Lower leg skin (tissue), 4 donors: ENCODE measurements at regions not wholly inside any gene's neighbourhood (a gene's known extent, or its start where the extent isn't known, plus 50 kb on each side); places are given as distances from the start of the nearest gene placed in this dataset.

Source experiments
- DNase-seq, 2 donors: peaks; one replicate each; pipeline ENCODE4 v3.0.0-alpha.2; 2019; ENCODE audit warnings: low spot score in 2 of 2
- H3K4me3 ChIP-seq: fragments of 200-600 bp; sonication (generic); 2 replicates; pipeline ENCODE4 v1.5.1; 2017; ENCODE audit warnings: mild to moderate bottlenecking, low read depth; ENCODE audit not compliant: poor library complexity, severe bottlenecking
- POLR2A ChIP-seq, 2 donors: fragments of 450-650 bp; IDR thresholded peaks; one replicate each; pipeline ENCODE4 v1.6.1; 2016 to 2017; ENCODE audit warnings: antibody characterized with exemption in 2 of 2, mild to moderate bottlenecking in 1 of 2, moderate library complexity in 1 of 2
- WGBS, 2 donors: methylation state at CpG; one replicate each; pipeline ENCODE4 v1.1.5; 2018; 5-methylcytosine and 5-hydroxymethylcytosine counted together
- intact Hi-C: fragments of 100-400 bp; cut with DNase I; formaldehyde crosslinking; loops from one replicate; pipeline ENCODE4 v1.15.0; 2023; ENCODE audit warnings: low total_unique reads
- TF ChIP-seq, protein P1 (sequence below), 3 donors: fragments of 450-650 bp; IDR thresholded peaks; one replicate each; pipeline ENCODE4 v1.5.1; 2016; ENCODE audit warnings: antibody characterized with exemption in 3 of 3, mild to moderate bottlenecking in 3 of 3, moderate library complexity in 2 of 3

DNA sequence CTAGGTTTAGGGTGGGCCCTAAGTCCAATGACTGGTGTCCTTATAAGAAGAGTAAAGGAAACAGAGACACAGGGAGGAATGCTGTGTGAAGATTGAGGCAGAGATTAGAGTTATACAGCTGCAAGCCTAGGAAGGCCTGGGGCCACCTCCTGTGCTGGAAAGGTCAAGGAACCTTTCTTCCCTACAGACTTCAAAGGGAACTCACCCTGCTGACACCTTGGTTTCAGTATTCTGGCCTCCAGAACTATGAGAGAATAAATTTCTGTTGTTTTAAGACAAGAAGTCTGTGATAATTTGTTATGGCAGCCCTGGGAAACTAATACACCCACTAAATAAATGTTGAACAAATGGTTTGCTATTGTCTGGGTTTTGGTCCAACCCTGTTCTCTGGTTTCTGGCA is 102.3 kb upstream of the NEUROD1 start:
- TF ChIP-seq, protein P1, sequence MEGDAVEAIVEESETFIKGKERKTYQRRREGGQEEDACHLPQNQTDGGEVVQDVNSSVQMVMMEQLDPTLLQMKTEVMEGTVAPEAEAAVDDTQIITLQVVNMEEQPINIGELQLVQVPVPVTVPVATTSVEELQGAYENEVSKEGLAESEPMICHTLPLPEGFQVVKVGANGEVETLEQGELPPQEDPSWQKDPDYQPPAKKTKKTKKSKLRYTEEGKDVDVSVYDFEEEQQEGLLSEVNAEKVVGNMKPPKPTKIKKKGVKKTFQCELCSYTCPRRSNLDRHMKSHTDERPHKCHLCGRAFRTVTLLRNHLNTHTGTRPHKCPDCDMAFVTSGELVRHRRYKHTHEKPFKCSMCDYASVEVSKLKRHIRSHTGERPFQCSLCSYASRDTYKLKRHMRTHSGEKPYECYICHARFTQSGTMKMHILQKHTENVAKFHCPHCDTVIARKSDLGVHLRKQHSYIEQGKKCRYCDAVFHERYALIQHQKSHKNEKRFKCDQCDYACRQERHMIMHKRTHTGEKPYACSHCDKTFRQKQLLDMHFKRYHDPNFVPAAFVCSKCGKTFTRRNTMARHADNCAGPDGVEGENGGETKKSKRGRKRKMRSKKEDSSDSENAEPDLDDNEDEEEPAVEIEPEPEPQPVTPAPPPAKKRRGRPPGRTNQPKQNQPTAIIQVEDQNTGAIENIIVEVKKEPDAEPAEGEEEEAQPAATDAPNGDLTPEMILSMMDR (IDR thresholded peaks at IDR 0.05) = no peak
- TF ChIP-seq POLR2A (IDR thresholded peaks at IDR 0.05) = no peak
- DNase-seq = no peak
- H3K4me3 ChIP-seq = no peak overlapping the region
- intact Hi-C loops = no loop called here

DNA sequence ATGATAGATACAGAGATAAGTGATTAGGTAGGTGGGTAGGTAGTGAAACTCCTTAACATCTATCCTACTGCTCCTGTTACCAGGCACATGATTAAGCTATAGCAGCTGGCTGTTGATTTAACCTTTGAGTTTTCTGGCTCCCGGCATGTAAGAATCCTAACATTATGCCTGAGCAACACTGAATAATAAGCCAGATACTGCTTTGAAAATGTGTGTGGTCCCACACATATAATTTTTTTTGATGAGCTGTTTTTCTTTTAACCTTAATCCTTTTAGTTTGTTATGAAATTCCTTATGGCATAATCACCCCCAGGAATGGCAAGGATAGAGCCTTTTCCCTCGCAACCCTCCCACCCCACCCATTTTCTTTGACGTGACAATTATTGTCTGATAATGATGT is 104.2 kb upstream of the NEUROD1 start:
- TF ChIP-seq, protein P1 (IDR thresholded peaks at IDR 0.05) = no peak
- TF ChIP-seq POLR2A (IDR thresholded peaks at IDR 0.05) = no peak
- H3K4me3 ChIP-seq = no peak overlapping the region
- intact Hi-C loops = no loop called here
- no peak for DNase-seq
- WGBS, 2 donors = 46 to 55% methylated on average over 3 of the region's 3 CpGs

DNA sequence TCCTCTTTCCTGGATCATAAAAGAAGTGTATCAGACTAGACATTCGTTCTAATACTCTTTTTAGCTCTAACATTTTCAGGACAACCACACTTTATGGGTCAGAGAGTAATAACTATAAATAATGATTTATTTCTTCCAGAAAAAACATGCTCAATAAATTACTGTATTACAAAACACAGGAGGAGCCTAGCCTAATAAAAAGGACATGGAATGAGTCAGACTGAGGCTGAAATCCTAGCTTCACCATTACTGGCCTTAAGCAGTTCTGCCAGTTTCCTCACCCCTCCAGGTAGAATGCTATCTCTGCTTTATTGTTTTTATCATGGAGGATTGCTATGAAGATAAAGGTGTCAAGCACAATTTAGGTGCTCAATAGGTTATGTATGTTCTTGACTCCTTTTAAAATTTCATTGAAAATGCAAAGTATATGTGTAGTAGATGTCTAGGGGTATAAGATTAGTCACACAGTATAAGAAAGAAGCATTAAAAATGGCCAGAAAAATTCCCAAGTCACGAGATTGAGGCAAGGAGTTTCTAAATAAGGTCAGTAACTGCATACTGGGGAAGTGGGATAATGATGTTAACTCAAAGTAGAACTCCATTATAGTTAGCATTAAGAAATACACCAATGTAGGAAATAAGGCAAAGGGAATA is 105.5 kb upstream of the NEUROD1 start:
- intact Hi-C loops = no loop called here

GRCh38 chr2:181786371-181787228 is 104.9 kb upstream of the ITPRID2 start:
- no peak for DNase-seq
- H3K4me3 ChIP-seq = no peak overlapping the region
- WGBS, 2 donors = 87 to 91% methylated on average over 4 of the region's 4 CpGs
- intact Hi-C loops = no loop called here
- TF ChIP-seq, protein P1 (IDR thresholded peaks at IDR 0.05) = no peak
- TF ChIP-seq POLR2A (IDR thresholded peaks at IDR 0.05) = no peak

More for the DNA sequence above, 105.5 kb upstream of the NEUROD1 start:
- 45 to 54% methylated on average over 2 of the region's 2 CpGs for WGBS, 2 donors
- no peak for DNase-seq
- TF ChIP-seq, protein P1 (IDR thresholded peaks at IDR 0.05) = no peak
- no peak for TF ChIP-seq POLR2A (IDR thresholded peaks at IDR 0.05)
- H3K4me3 ChIP-seq = no peak overlapping the region

DNA sequence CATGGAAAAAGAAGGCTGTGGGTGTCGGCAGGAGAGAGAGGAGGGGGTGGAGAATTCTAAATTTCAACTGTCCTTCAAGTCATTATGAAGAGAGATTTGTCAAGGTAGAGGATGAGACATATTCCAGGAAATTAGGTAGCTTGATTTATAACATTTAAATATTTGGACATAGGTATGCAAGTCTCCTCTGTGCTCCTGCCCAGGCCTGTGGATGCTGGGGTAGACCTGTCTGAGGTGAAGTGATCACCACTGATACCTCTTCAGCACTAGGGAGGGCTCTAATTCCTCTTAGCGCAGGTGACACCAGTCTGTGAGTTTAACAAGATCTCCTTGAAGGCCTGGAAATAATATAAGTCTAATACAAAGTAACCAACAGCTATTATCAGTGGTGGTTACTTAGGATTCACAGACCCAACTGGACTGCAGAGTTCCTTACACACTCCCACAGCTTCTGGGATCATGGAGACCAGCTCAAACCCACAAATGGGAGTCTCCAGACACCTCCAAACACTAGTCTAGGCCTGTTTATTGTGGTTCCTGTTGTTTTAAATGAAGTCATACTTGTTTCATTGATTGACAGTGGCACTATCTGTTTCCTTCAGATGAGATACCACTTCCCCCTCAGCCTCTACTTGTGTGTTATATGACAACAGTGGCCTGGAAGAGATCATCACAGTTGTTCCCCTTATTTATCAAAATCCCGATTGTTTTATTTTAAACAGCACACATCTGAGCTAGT is 104.1 kb upstream of the ITPRID2 start:
- DNase-seq = no peak
- H3K4me3 ChIP-seq = no peak overlapping the region
- WGBS, 2 donors = 80 to 84% methylated on average over 3 of the region's 3 CpGs
- TF ChIP-seq, protein P1 (IDR thresholded peaks at IDR 0.05) = no peak
- TF ChIP-seq POLR2A (IDR thresholded peaks at IDR 0.05) = no peak
- intact Hi-C loops = no loop called here
